HG03520 (cell line): ENCODE measurements at regions not wholly inside any gene's neighbourhood (a gene's known extent, or its start where the extent isn't known, plus 50 kb on each side); places are given as distances from the start of the nearest gene placed in this dataset.
"Not testable (repeated sequence)": the region's sequence is repeated elsewhere in the genome, so short reads cannot be mapped to it uniquely, and the experiment has no call there.

Experiments
- ATAC-seq: cut with Tn5 transposase; IDR thresholded peaks from one replicate; pipeline ENCODE4 v1.9.1; 2021; ENCODE audit warnings: mild to moderate bottlenecking, moderate library complexity; ENCODE audit not compliant: unreplicated experiment

DNA sequence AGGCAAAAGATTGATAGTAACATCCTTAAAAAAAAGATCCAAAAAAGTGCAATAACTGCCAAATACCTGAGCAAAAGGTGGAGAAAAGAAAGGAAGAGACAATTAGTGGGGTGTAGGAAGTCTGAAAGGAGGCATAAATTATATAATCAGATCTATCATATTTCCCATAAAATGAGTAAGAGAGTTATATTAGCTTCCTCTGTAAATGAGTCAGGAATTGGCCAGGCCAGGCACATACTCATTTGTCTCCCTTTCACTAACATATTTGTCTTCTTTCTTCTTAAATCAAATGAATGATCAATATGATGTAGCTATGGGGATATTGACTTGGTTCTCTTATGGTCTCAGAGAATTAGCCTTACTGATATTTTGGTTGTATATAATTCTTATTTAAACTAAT, 292.3 kb upstream of the CADM2 start:
- ATAC-seq, result no peak

DNA sequence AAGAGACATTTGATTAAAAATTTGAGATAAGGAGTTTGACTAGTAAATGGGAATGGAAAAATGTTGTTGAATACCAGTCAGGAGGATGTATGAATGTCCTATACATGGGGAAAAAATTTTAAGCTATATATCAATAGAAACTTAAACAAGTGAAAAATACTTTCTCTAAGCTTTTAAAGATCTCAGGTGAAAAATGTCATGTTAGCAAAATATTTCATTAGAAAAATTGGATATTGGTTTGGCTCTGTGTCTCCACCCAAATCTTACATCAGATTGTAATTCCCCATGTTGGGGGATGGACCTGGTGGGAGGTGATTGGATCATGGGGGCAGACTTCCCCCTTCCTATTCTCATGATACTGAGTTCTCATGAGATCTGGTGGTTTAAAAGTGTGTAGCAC, 279.6 kb upstream of the CADM2 start:
- ATAC-seq, result no peak

GRCh38 chr3:84680700-84681099, 278.1 kb upstream of the CADM2 start:
- ATAC-seq, result no peak

GRCh38 chr3:84683493-84683892, 275.3 kb upstream of the CADM2 start:
- ATAC-seq, result no peak

GRCh38 chr3:84685467-84685866, 273.3 kb upstream of the CADM2 start:
- no peak for ATAC-seq

DNA sequence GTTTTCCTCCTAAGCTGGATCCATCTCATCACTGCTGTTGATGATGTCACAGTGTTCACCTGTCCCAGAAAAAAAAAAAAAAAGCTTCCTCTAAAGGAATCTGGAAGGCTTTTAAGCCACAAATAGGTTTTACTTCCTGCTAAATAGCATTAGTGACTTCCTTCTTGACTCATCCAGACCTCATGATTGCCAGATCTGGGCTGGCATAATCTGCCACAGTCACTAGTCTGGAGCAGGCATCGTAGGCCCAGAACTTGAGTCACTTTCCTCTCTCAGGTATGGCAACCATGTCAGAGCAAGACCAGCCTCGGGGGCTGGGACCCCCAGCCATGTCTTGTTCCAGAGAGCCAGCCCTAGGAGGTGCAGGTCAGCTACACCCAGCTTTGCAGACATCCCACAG, 266.5 kb upstream of the CADM2 start:
- no peak for ATAC-seq

- ATAC-seq, result not testable (repeated sequence)
Measured at GRCh38 chr3:84710288-84710687, 248.5 kb upstream of the CADM2 start.

DNA sequence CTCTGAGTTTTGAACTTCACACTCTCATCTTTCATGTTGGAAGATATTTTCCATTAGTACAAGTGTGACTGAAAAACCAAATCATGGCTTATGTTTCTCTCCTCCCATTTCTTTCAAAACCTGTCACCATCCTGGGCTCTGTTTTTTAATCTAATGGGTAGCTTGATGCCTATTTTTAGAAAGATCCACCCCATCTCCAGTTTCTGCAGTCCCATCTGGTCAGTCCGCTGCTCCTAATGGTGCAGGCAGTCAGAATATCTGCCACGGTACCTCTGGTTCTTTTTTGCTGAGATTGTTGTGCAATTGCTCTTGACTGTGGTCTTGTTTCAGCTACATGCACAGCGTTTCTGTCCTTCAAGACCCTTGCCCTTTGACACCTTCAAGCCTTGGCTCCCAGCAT, 240.9 kb upstream of the CADM2 start:
- no peak for ATAC-seq

DNA sequence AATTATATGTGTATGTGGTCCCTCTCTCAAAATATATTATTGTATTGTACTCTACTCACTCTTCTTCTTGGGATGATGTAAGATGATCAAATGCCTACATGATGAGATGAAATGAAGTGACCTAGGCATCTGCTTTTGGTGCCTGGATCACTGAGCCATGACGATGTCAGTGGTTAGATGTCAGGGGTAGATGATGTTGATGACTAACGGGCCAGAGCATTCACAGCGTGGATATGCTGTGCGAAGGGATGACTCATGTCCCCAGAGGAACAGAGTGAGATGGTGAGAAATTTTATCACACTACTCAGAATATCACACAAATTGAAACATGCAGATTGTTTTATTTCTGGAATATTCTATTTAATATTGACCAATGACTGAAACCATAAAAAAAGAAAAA, 233.9 kb upstream of the CADM2 start:
- ATAC-seq, result no peak

GRCh38 chr3:84727616-84728015, 231.2 kb upstream of the CADM2 start:
- no peak for ATAC-seq

- not testable (repeated sequence) for ATAC-seq
Measured at GRCh38 chr3:84734731-84735130, 224.1 kb upstream of the CADM2 start.

DNA sequence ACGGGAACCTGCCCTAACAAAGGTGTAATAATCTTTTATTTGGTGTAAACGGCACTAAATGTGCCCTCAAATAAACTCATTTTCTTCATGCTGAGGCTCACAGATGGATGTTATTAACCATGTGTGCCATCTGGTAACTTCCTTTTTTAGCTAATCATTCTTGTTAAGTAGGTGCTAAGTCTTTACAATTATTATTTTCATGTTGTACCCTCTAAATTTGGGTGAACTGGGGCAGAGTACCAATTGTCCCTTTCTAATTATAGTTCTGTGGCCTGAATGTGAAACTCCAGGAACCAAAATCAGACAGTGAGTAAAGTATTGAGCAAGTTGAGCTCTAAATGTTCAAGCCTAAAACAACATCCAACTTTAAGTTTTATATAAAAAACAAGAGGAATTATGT, 220.7 kb upstream of the CADM2 start:
- no peak for ATAC-seq

DNA sequence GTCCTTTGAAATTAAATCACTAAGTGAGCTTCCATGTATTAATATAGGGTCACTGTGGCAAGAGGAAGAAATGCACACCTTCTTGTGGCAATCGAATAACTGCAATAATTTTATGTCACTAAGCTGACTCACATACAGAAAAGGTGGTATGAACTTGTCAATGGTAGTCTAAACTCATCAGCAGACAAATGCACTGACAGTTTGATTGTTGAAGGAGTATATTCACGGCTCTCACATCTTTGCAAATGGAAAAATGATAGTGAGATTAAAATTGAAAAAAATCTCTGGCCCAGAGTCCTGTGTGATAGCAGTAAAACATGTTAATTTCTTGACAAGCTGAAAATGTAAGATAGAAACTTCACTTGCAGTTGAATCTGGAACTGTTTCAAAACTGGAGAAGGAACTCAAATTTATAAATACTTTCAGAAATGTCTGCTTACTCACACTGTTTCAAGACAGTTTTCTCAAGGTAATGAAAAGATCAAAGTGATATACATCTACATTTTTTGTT, 215.8 kb upstream of the CADM2 start:
- no peak for ATAC-seq

DNA sequence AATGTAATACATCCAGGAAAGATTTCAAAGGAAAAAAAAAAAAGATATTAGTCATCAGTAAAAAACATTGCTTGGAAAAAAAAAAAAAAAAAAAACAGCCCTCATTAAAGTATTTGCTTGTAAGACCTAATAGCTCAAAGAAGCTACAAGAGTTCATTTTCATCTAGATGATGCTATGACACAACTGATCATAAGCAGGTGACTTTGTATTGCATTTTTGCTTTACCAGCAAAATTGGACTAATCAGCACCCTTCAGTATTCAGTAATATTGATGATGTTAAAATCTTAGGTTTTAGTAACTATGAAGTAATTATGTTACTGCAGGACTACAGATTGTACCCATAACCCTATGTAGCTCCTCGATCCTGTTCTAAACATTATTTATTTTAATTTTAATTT, 214.7 kb upstream of the CADM2 start:
- no peak for ATAC-seq

DNA sequence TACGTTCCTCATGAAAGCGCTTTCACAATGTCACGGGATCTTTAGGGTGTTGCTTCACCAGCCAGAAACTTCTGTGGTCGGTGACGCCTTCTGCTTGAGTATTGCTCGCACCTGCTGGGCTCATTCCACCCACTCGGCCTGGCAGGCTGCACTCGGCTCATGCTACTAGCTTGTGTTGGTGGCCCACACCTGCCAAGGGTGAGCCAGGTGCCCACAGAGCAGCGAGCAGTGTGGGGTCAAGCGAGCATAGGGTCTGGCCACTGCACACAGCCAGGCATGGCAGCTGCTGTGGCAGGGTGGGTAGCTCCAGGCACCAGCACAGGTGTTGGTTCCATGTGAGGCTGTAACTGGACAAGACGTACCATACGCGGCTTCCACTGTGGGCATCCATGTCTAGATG, 202.9 kb upstream of the CADM2 start:
- ATAC-seq, result no peak

DNA sequence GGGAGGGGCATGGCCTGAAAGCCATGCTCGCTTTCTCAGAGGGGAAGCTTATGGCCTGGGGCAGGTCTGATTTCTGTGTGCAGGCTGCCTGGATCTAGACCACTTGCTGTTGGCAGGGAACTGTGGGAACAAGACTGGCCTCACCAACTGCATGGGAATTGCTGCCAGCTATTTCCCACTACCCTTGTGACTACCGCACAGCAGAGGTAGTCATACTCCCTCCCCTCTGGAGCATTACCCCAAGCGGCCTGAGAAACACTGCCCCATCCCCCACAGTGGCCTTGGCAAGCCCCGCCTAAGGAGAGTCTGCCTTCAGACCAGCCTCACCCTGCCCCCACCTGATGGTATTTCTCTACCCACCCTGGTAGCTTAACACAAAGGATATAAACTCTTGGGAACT, 199.4 kb upstream of the CADM2 start:
- no peak for ATAC-seq

GRCh38 chr3:84772841-84773240, 185.9 kb upstream of the CADM2 start:
- ATAC-seq, result no peak

DNA sequence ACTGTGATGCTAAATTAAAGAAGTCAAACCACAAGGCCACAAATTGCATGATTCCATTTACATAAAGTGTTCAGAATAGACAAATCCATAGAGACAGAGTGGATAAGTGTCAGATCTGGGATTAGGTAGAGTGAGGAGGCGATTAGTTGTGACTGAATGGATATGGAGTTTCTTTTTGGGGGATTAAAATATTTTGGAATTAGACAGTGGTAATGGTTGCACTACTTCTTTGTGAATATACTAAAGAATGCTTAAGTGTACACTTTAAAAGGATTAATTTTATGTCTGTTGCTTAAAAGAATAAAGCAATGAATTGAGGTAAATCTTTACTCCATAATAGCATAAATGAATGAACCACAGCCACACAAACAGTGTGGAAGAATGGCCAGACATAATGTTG, 175.5 kb upstream of the CADM2 start:
- no peak for ATAC-seq

GRCh38 chr3:84789961-84790360, 168.8 kb upstream of the CADM2 start:
- ATAC-seq, result no peak

DNA sequence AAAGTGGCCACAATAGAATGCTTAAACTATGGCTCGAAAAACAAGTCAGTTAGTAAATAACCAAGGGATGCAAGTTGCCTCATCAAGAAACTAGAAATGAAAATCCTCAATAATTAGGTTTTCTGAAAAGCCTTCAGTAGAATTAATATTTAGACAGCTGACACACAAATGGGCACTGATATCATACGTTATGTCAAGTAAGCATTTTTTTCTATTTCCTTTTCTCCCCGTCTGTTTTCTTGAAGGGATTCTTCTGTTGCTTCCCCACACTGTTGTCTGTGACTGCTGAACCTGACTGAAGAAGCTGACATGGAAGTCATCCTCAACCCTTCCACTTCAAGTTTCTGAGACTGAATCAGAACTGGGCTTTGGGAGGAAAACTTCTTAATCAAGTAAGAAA, 151.8 kb upstream of the CADM2 start:
- ATAC-seq, result no peak

- ATAC-seq, result no peak
Measured at GRCh38 chr3:84820126-84820525, 138.7 kb upstream of the CADM2 start.

DNA sequence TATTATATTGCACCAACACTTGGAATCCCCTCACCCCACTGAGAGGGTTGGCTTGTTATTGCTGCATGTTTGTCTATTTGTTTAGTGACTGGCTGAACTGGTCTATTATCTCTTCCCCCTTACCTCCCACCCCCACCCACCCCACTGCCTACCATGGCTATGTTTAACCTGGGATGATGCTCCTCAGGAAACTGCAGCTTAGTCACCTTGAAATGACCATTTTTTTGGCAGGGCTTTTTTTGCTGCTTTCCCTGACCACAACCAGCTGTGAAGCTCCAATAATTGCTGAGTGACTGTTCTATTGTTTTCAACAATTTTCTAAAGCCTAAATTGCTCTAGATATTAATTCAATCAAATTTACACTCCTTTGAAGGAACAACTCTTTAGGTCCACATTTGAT, 137.9 kb upstream of the CADM2 start:
- no peak for ATAC-seq

DNA sequence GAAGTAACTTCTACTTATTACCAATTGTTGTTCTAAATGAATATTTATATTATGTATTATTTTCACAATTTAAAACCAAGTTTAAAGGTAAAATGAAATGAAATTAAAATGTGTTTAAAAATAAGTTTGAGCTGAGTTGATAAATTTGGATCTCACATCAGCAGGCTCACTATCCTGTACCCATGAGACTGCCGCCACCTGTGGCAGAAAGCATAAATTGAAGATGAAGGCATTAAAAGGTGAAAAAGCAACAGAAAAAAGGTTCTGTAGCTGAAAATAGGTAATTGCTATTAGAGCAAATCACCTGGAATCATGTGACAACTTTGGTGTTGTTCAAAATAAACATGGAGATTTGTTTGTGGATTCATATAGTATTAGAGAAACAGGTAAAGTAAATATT, 133.0 kb upstream of the CADM2 start:
- ATAC-seq, result no peak

- no peak for ATAC-seq
Measured at GRCh38 chr3:84830476-84830875, 128.3 kb upstream of the CADM2 start.
